ENCODE measurements at regions not wholly inside any gene's neighbourhood (a gene's known extent, or its start where the extent isn't known, plus 50 kb on each side); places are given as distances from the start of the nearest gene placed in this dataset.

- TF ChIP-seq, protein P1, sequence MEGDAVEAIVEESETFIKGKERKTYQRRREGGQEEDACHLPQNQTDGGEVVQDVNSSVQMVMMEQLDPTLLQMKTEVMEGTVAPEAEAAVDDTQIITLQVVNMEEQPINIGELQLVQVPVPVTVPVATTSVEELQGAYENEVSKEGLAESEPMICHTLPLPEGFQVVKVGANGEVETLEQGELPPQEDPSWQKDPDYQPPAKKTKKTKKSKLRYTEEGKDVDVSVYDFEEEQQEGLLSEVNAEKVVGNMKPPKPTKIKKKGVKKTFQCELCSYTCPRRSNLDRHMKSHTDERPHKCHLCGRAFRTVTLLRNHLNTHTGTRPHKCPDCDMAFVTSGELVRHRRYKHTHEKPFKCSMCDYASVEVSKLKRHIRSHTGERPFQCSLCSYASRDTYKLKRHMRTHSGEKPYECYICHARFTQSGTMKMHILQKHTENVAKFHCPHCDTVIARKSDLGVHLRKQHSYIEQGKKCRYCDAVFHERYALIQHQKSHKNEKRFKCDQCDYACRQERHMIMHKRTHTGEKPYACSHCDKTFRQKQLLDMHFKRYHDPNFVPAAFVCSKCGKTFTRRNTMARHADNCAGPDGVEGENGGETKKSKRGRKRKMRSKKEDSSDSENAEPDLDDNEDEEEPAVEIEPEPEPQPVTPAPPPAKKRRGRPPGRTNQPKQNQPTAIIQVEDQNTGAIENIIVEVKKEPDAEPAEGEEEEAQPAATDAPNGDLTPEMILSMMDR (IDR thresholded peaks at IDR 0.05) = no peak
- TF ChIP-seq EZH2 (IDR thresholded peaks at IDR 0.05) = no peak
Measured at GRCh38 chr1:244294599-244295224, 157.0 kb downstream of the ADSS2 start.

All from neural progenitor cell (in vitro differentiated cells).